CD4-positive, alpha-beta T cell (primary cell): ENCODE measurements at regions not wholly inside any gene's neighbourhood (a gene's known extent, or its start where the extent isn't known, plus 50 kb on each side); places are given as distances from the start of the nearest gene placed in this dataset.

ENCODE experiments used
- ATAC-seq: fragments of 200-7000 bp; cut with Tn5 transposase; one replicate; pipeline ENCODE4 v1.10.0; 2022; ENCODE audit warnings: mild to moderate bottlenecking; ENCODE audit not compliant: poor library complexity
- CTCF ChIA-PET: fragments of 350-600 bp; sonication (Branson Sonifier 250); formaldehyde crosslinking; loops from one replicate; lab custom pipeline; 2021; ENCODE audit warnings: antibody characterized with exemption, inconsistent platforms; lab: Charles Lee
- POLR2A ChIA-PET: fragments of 350-600 bp; sonication (Branson Sonifier 250); formaldehyde crosslinking; loops from one replicate; lab custom pipeline; 2021; ENCODE audit warnings: antibody characterized with exemption, inconsistent platforms; lab: Charles Lee
- DNase-seq, 14 experiments: peaks; one replicate each; pipeline ENCODE4 v3.0.0-alpha.2; 2013 to 2020; ENCODE audit warnings: mixed read lengths in 2 of 14
- H3K27ac ChIP-seq, 2 donors: one replicate each; pipeline versions ENCODE4 v1.5.1 to v1.7.0; 2013; ENCODE audit warnings: low read length in 2 of 2, low read depth in 1 of 2, mild to moderate bottlenecking in 1 of 2
- H3K27me3 ChIP-seq, 2 experiments: 1 replicate in 1 of 2; 2 replicates in 1 of 2; pipeline versions ENCODE4 v1.6.1 to v1.7.0; 2013; ENCODE audit warnings: low read length in 2 of 2, control low read depth in 1 of 2, mild to moderate bottlenecking in 1 of 2, moderate library complexity in 1 of 2; ENCODE audit not compliant: insufficient read depth in 2 of 2, control insufficient read depth in 1 of 2
- H3K36me3 ChIP-seq: one replicate; pipeline ENCODE4 v1.6.1; 2013; ENCODE audit warnings: low read length, control low read depth; ENCODE audit not compliant: insufficient read depth
- H3K4me1 ChIP-seq: one replicate; pipeline ENCODE4 v1.6.1; 2013; ENCODE audit warnings: low read length, control low read depth; ENCODE audit not compliant: insufficient read depth
- H3K4me3 ChIP-seq: one replicate; pipeline ENCODE4 v1.5.1; 2013; ENCODE audit warnings: mild to moderate bottlenecking, low read length, moderate library complexity
- H3K9me3 ChIP-seq, 2 experiments: 1 replicate in 1 of 2; 2 replicates in 1 of 2; pipeline versions ENCODE4 v1.6.1 to v1.7.0; 2013; ENCODE audit warnings: low read length in 2 of 2, mild to moderate bottlenecking in 2 of 2, control low read depth in 1 of 2, moderate library complexity in 1 of 2; ENCODE audit not compliant: control insufficient read depth in 1 of 2, insufficient read depth in 1 of 2
- H3K27ac Mint-ChIP-seq: one replicate; pipeline ENCODE4 v1.8.0; 2020; ENCODE audit warnings: mixed read lengths
- H3K27me3 Mint-ChIP-seq: one replicate; pipeline ENCODE4 v1.8.0; 2021; ENCODE audit warnings: mixed read lengths
- H3K36me3 Mint-ChIP-seq: one replicate; pipeline ENCODE4 v1.8.0; 2021; ENCODE audit warnings: low read depth, mixed read lengths
- H3K4me1 Mint-ChIP-seq: one replicate; pipeline ENCODE4 v1.8.0; 2021; ENCODE audit warnings: low read depth, mixed read lengths
- H3K4me3 Mint-ChIP-seq: one replicate; pipeline ENCODE4 v1.8.0; 2020; ENCODE audit warnings: mild to moderate bottlenecking, mixed read lengths
- H3K9me3 Mint-ChIP-seq: one replicate; pipeline ENCODE4 v1.8.0; 2020; ENCODE audit warnings: mixed read lengths
- intact Hi-C, 2 experiments: fragments of 100-400 bp; cut with DNase I in 1 of 2; cut with micrococcal nuclease in 1 of 2; formaldehyde crosslinking; loops; one replicate each; pipeline versions ENCODE4 v1.15.1 to v1.9.0; 2023 to 2025; cut with DNase I, micrococcal nuclease
- TF ChIP-seq, protein P1 (sequence below): fragments of 200-600 bp; IDR thresholded peaks from one replicate; pipeline ENCODE4 v1.8.0; 2022; ENCODE audit warnings: antibody characterized with exemption, mild to moderate bottlenecking

DNA sequence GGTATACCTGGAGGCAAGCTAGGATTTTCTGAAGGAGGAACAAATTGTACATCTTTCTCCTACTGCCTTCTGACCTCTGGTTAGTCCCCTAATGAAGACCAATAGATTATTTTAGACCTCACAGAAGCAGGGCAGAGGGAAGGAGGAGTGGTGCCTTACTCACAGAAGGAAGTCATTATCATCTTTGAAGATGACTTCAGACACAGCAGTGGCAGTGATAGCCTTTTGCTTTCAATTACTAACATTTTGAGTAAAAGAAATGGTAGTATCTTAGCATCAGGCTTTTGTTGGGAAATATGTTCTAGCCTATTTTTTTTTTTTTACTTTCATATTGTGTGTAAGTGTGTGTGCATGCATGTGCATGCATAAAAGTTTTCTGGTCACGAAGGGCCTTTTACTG lies 164.2 kb upstream of the PLN start:
- TF ChIP-seq, protein P1, sequence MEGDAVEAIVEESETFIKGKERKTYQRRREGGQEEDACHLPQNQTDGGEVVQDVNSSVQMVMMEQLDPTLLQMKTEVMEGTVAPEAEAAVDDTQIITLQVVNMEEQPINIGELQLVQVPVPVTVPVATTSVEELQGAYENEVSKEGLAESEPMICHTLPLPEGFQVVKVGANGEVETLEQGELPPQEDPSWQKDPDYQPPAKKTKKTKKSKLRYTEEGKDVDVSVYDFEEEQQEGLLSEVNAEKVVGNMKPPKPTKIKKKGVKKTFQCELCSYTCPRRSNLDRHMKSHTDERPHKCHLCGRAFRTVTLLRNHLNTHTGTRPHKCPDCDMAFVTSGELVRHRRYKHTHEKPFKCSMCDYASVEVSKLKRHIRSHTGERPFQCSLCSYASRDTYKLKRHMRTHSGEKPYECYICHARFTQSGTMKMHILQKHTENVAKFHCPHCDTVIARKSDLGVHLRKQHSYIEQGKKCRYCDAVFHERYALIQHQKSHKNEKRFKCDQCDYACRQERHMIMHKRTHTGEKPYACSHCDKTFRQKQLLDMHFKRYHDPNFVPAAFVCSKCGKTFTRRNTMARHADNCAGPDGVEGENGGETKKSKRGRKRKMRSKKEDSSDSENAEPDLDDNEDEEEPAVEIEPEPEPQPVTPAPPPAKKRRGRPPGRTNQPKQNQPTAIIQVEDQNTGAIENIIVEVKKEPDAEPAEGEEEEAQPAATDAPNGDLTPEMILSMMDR: no peak
- H3K36me3 Mint-ChIP-seq: no peaks in the 10 kb centered on the region
- DNase-seq (no peak), ATAC-seq (no peak)
- no peaks in the 10 kb centered on the region for H3K4me1 Mint-ChIP-seq
- H3K27me3 Mint-ChIP-seq: no peaks in the 10 kb centered on the region
- Histone ChIP-seq H3K4me1 (no peaks in the 10 kb centered on the region), H3K27me3 (no peaks in the 10 kb centered on the region), H3K9me3 (no peaks in the 10 kb centered on the region), H3K4me3 (no peak overlapping the region), H3K27ac (no peak overlapping the region), H3K36me3 (no peaks in the 10 kb centered on the region)
- CTCF ChIA-PET: no interaction called here
- no peaks in the 10 kb centered on the region for H3K9me3 Mint-ChIP-seq
- H3K4me3 Mint-ChIP-seq: no peak overlapping the region
- POLR2A ChIA-PET: no interaction called here
- H3K27ac Mint-ChIP-seq: no peak overlapping the region
- intact Hi-C loops: no loop called here

DNA sequence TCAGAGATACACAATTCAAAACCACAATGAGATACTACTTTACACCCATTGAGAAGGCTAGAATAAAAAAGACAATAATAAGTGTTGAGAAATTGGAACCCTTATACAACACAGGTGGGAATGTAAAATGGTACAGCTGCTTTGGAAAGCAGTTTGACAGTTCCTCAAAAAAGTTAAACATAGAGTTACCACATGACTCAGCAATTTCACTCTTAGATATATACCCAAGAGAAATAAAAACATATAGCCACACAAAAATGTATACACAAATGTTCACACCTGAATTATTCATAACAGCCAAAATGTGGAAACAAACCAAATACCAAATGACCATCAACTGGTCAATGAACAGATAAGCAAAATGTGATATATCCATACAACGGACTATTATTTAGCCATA lies 161.1 kb upstream of the PLN start:
- Mint-ChIP-seq H3K36me3 (no peaks in the 10 kb centered on the region), H3K4me3 (no peak overlapping the region), H3K27ac (no peak overlapping the region), H3K9me3 (no peaks in the 10 kb centered on the region), H3K27me3 (no peaks in the 10 kb centered on the region), H3K4me1 (no peaks in the 10 kb centered on the region)
- no peaks in the 10 kb centered on the region for H3K9me3 ChIP-seq
- no peak overlapping the region for H3K27ac ChIP-seq
- no peak overlapping the region for H3K4me3 ChIP-seq
- intact Hi-C loops: no loop called here
- H3K36me3 ChIP-seq: no peaks in the 10 kb centered on the region
- TF ChIP-seq, protein P1: no peak
- H3K27me3 ChIP-seq: no peaks in the 10 kb centered on the region
- no peaks in the 10 kb centered on the region for H3K4me1 ChIP-seq
- ATAC-seq (no peak), DNase-seq (no peak)
- POLR2A ChIA-PET: no interaction called here
- CTCF ChIA-PET: no interaction called here

DNA sequence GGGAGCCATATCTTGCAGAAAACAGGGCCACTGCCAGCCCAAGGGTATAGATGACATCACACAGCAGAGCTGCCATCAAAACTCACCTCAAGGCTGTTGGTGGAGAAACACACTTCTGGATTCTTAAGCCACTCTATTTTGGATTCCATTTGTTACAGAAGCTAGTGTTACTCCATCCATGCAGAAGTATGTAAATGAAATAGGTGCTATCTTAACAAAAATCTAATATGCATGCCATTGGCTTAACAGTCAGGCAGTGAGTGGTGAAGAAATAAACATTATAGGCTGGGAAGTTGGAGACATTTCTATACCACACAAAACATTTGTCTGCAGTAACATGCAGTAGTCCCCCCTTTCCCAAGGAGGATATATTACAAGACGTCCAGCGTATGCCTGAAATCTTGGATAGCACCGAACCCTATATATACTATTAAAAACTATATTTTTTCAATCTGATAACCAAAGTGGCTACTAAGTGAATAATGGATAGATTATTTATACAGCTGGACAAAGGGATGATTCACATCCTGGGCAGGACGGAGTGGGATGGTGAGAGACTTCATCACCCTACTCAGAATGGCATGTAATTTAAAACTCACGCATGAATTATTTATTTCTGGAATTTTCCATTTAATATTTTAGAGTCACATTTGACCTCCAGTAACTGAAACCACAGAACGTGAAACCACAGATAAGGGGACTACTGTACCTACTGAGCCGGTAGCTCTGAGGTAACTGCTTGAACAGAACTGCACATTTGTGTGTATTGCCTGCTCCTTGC lies 160.0 kb upstream of the PLN start:
- H3K4me1 Mint-ChIP-seq: no peaks in the 10 kb centered on the region
- H3K4me1 ChIP-seq: no peaks in the 10 kb centered on the region
- no peaks in the 10 kb centered on the region for H3K9me3 ChIP-seq
- no peaks in the 10 kb centered on the region for H3K9me3 Mint-ChIP-seq
- H3K27ac ChIP-seq: no peak overlapping the region
- no peak overlapping the region for H3K27ac Mint-ChIP-seq
- no peak overlapping the region for H3K4me3 Mint-ChIP-seq
- no peak overlapping the region for H3K4me3 ChIP-seq
- H3K27me3 ChIP-seq: no peaks in the 10 kb centered on the region
- no peaks in the 10 kb centered on the region for H3K36me3 Mint-ChIP-seq
- intact Hi-C loops: no loop called here
- POLR2A ChIA-PET: no interaction called here
- DNase-seq: no peak
- TF ChIP-seq, protein P1: no peak
- CTCF ChIA-PET: no interaction called here
- no peak for ATAC-seq
- H3K27me3 Mint-ChIP-seq: no peaks in the 10 kb centered on the region
- H3K36me3 ChIP-seq: no peaks in the 10 kb centered on the region
